WTC11 (cell line): ENCODE measurements at regions not wholly inside any gene's neighbourhood (a gene's known extent, or its start where the extent isn't known, plus 50 kb on each side); places are given as distances from the start of the nearest gene placed in this dataset.

Source experiments
- ATAC-seq: fragments of 200-7000 bp; cut with Tn5 transposase; 2 replicates; pipeline ENCODE4 v1.10.0; 2021; ENCODE audit warnings: mild to moderate bottlenecking, moderate library complexity
- CTCF ChIA-PET: fragments of 300-600 bp; sonication (Branson Sonifier 250); formaldehyde crosslinking; loops from one replicate; lab custom pipeline; 2021; ENCODE audit warnings: antibody characterized with exemption; lab: Charles Lee
- POLR2A ChIA-PET: fragments of 350-600 bp; sonication (Branson Sonifier 250); formaldehyde crosslinking; loops from one replicate; lab custom pipeline; 2021; ENCODE audit warnings: antibody characterized with exemption; lab: Charles Lee
- DNase-seq: peaks from one replicate; pipeline ENCODE4 v3.0.0; 2021; ENCODE audit warnings: low spot score
- H3K27ac Mint-ChIP-seq: 2 replicates; pipeline ENCODE4 v1.8.0; 2021; ENCODE audit warnings: mixed read lengths
- H3K27me3 Mint-ChIP-seq: 2 replicates; pipeline ENCODE4 v1.8.0; 2021; ENCODE audit warnings: low read depth, mild to moderate bottlenecking, moderate library complexity, mixed read lengths
- H3K36me3 Mint-ChIP-seq: 2 replicates; pipeline ENCODE4 v1.8.0; 2021; ENCODE audit warnings: mixed read lengths
- H3K4me1 Mint-ChIP-seq: 2 replicates; pipeline ENCODE4 v1.8.0; 2022; ENCODE audit warnings: mixed read lengths
- H3K4me3 Mint-ChIP-seq: 2 replicates; pipeline ENCODE4 v1.8.0; 2021; ENCODE audit warnings: mild to moderate bottlenecking, moderate library complexity, mixed read lengths
- H3K9me3 Mint-ChIP-seq: 2 replicates; pipeline ENCODE4 v1.8.0; 2021; ENCODE audit warnings: mixed read lengths
- ATF2 ChIP-seq: sonication (generic); formaldehyde crosslinking; IDR thresholded peaks from 2 replicates; pipeline ENCODE4 v1.8.1; 2022; ENCODE audit warnings: low read depth, missing genetic modification reagents, borderline replicate concordance
- ATF3 ChIP-seq: sonication (generic); formaldehyde crosslinking; conservative IDR thresholded peaks from 2 replicates; pipeline ENCODE4 v1.8.1; 2022; ENCODE audit warnings: mild to moderate bottlenecking, missing genetic modification reagents
- CTCF ChIP-seq: fragments of 200-600 bp; IDR thresholded peaks from 2 replicates; pipeline ENCODE4 v1.8.0; 2022; ENCODE audit warnings: antibody characterized with exemption
- GABPB1 ChIP-seq: sonication (generic); formaldehyde crosslinking; IDR thresholded peaks from 2 replicates; pipeline ENCODE4 v1.8.1; 2023; ENCODE audit warnings: mild to moderate bottlenecking, missing genetic modification reagents
- MAX ChIP-seq: sonication (generic); formaldehyde crosslinking; IDR thresholded peaks from 2 replicates; pipeline ENCODE4 v1.8.0; 2022; ENCODE audit warnings: mild to moderate bottlenecking, missing genetic modification reagents
- MXD4 ChIP-seq: fragments of 250-450 bp; sonication (Bioruptor Pico); IDR thresholded peaks from 2 replicates; pipeline ENCODE4 v1.8.0; 2021; ENCODE audit warnings: mild to moderate bottlenecking, moderate library complexity, borderline replicate concordance
- MYBL2 ChIP-seq: sonication (generic); formaldehyde crosslinking; IDR thresholded peaks from 2 replicates; pipeline ENCODE4 v1.8.1; 2023; ENCODE audit warnings: mild to moderate bottlenecking, moderate library complexity, missing genetic modification reagents
- NR1H2 ChIP-seq: sonication (generic); formaldehyde crosslinking; IDR thresholded peaks from 2 replicates; pipeline ENCODE4 v1.9.0; 2021; ENCODE audit warnings: mild to moderate bottlenecking, moderate library complexity, missing genetic modification reagents
- NR3C1 ChIP-seq: sonication (generic); formaldehyde crosslinking; conservative IDR thresholded peaks from 2 replicates; pipeline ENCODE4 v1.8.1; 2023; ENCODE audit warnings: low read depth, mild to moderate bottlenecking, missing genetic modification reagents
- SMAD4 ChIP-seq: sonication (generic); formaldehyde crosslinking; IDR thresholded peaks from 2 replicates; pipeline ENCODE4 v1.8.0; 2022; ENCODE audit warnings: mild to moderate bottlenecking, missing genetic modification reagents
- SP1 ChIP-seq: sonication (generic); formaldehyde crosslinking; conservative IDR thresholded peaks from 2 replicates; pipeline ENCODE4 v1.8.1; 2022; ENCODE audit warnings: missing genetic modification reagents
- ZBTB21 ChIP-seq: sonication (generic); formaldehyde crosslinking; IDR thresholded peaks from 2 replicates; pipeline ENCODE4 v1.8.1; 2023; ENCODE audit warnings: mild to moderate bottlenecking, missing genetic modification reagents, borderline replicate concordance
- ZNF263 ChIP-seq: sonication (generic); formaldehyde crosslinking; IDR thresholded peaks from 2 replicates; pipeline ENCODE4 v1.8.1; 2022; ENCODE audit warnings: low read depth, mild to moderate bottlenecking, moderate library complexity, missing genetic modification reagents
- ZNF281 ChIP-seq: sonication (generic); formaldehyde crosslinking; IDR thresholded peaks from 2 replicates; pipeline ENCODE4 v1.8.0; 2023; ENCODE audit warnings: mild to moderate bottlenecking, missing genetic modification reagents

GRCh38 chr6:105458084-105458483, 55.2 kb upstream of the PREP start (continued):
- no peak for TF ChIP-seq GABPB1
- TF ChIP-seq MAX (CRISPR knock-in tag) = no peak
- TF ChIP-seq SMAD4 (CRISPR knock-in tag) = no peak
- TF ChIP-seq ATF3 = no peak
- no peak for TF ChIP-seq ZNF281 (CRISPR knock-in tag)
- TF ChIP-seq ZBTB21 (CRISPR knock-in tag) = no peak

GRCh38 chr6:105453968-105454367, 51.1 kb upstream of the PREP start:
- Mint-ChIP-seq H3K27me3 (no peaks in the 10 kb centered on the region), H3K4me1 (peaks cover 15% of the 10 kb centered on the region), H3K36me3 (peaks cover 2% of the 10 kb centered on the region; the same call in 1 of the 2 replicates), H3K4me3 (no peak overlapping the region), H3K27ac (no peak overlapping the region), H3K9me3 (peaks cover 7% of the 10 kb centered on the region)
- TF ChIP-seq MXD4 (CRISPR knock-in tag) = no peak
- TF ChIP-seq MYBL2 (CRISPR knock-in tag) = no peak
- TF ChIP-seq NR1H2 = no peak
- no peak for TF ChIP-seq NR3C1 (CRISPR knock-in tag)
- TF ChIP-seq CTCF = no peak
- TF ChIP-seq SMAD4 (CRISPR knock-in tag) = no peak
- TF ChIP-seq ZNF281 (CRISPR knock-in tag) = no peak
- no peak for TF ChIP-seq SP1 (CRISPR knock-in tag)
- TF ChIP-seq ZNF263 (CRISPR knock-in tag) = no peak
- no peak for TF ChIP-seq ATF2 (CRISPR knock-in tag)
- ChIA-PET CTCF (interaction anchor here (0.6 to 1.0 kb wide), 2 partner anchors 21 to 294 kb away, joined by 3 read pairs; no protein-coding TSS in a partner anchor), POLR2A (no interaction called here)
- DNase-seq (no peak), ATAC-seq (no peak)
